HEK293T (cell line): ENCODE measurements at regions not wholly inside any gene's neighbourhood (a gene's known extent, or its start where the extent isn't known, plus 50 kb on each side); places are given as distances from the start of the nearest gene placed in this dataset.

ENCODE experiments used
- CTCF ChIA-PET: fragments of 350-600 bp; formaldehyde crosslinking; extraction: SDS; loops from one replicate; lab custom pipeline; 2021; ENCODE audit warnings: antibody characterized with exemption, inconsistent platforms; lab: Yijun Ruan, JAX
- POLR2A ChIA-PET: fragments of 350-600 bp; formaldehyde crosslinking; extraction: SDS; loops from one replicate; lab custom pipeline; 2020; ENCODE audit warnings: antibody characterized with exemption, inconsistent platforms; lab: Yijun Ruan, JAX
- DNase-seq: peaks from one replicate; pipeline ENCODE4 v3.0.0; 2012; ENCODE audit warnings: mixed read lengths; ENCODE audit errors: extremely low spot score
- ARNT ChIP-seq: fragments of 450-650 bp; IDR thresholded peaks from 2 replicates; pipeline ENCODE4 v1.6.1; 2017; ENCODE audit warnings: mild to moderate bottlenecking
- BHLHE40 ChIP-seq: fragments of 450-650 bp; IDR thresholded peaks from 2 replicates; pipeline ENCODE4 v1.6.1; 2016; ENCODE audit warnings: mild to moderate bottlenecking, moderate library complexity, borderline replicate concordance
- CTBP1 ChIP-seq: fragments of 450-650 bp; IDR thresholded peaks from 2 replicates; pipeline ENCODE4 v1.6.1; 2016; ENCODE audit warnings: borderline replicate concordance
- ELF4 ChIP-seq: fragments of 450-650 bp; IDR thresholded peaks from 2 replicates; pipeline ENCODE4 v1.6.1; 2017; ENCODE audit warnings: antibody characterized with exemption
- FOXA1 ChIP-seq: fragments of 450-650 bp; IDR thresholded peaks from 2 replicates; pipeline ENCODE4 v1.6.1; 2016; ENCODE audit warnings: mild to moderate bottlenecking
- FOXK2 ChIP-seq: fragments of 450-650 bp; IDR thresholded peaks from 2 replicates; pipeline ENCODE4 v1.6.1; 2016; ENCODE audit warnings: mild to moderate bottlenecking
- FOXM1 ChIP-seq: fragments of 450-650 bp; IDR thresholded peaks from 2 replicates; pipeline ENCODE4 v1.6.1; 2017; ENCODE audit warnings: mild to moderate bottlenecking, borderline replicate concordance
- HDGF ChIP-seq: fragments of 450-650 bp; IDR thresholded peaks from 2 replicates; pipeline ENCODE4 v1.6.1; 2017; ENCODE audit warnings: antibody characterized with exemption, borderline replicate concordance
- L3MBTL2 ChIP-seq: fragments of 450-650 bp; conservative IDR thresholded peaks from 2 replicates; pipeline ENCODE4 v1.6.1; 2016; ENCODE audit warnings: mild to moderate bottlenecking
- LEF1 ChIP-seq: fragments of 450-650 bp; IDR thresholded peaks from 2 replicates; pipeline ENCODE4 v1.6.1; 2017; ENCODE audit warnings: mild to moderate bottlenecking, borderline replicate concordance
- NFRKB ChIP-seq: fragments of 450-650 bp; IDR thresholded peaks from 2 replicates; pipeline ENCODE4 v1.6.1; 2016; ENCODE audit warnings: mild to moderate bottlenecking, moderate library complexity
- PKNOX1 ChIP-seq: fragments of 450-650 bp; IDR thresholded peaks from 2 replicates; pipeline ENCODE4 v1.6.1; 2016
- SP1 ChIP-seq: fragments of 450-650 bp; IDR thresholded peaks from 2 replicates; pipeline ENCODE4 v1.6.1; 2017
- SUZ12 ChIP-seq: fragments of 450-650 bp; IDR thresholded peaks from 2 replicates; pipeline ENCODE4 v1.6.1; 2016; ENCODE audit warnings: mild to moderate bottlenecking
- TARDBP ChIP-seq: fragments of 450-650 bp; IDR thresholded peaks from 2 replicates; pipeline ENCODE4 v1.6.1; 2016
- ZNF384 ChIP-seq: fragments of 450-650 bp; IDR thresholded peaks from 2 replicates; pipeline ENCODE4 v1.6.1; 2016

DNA sequence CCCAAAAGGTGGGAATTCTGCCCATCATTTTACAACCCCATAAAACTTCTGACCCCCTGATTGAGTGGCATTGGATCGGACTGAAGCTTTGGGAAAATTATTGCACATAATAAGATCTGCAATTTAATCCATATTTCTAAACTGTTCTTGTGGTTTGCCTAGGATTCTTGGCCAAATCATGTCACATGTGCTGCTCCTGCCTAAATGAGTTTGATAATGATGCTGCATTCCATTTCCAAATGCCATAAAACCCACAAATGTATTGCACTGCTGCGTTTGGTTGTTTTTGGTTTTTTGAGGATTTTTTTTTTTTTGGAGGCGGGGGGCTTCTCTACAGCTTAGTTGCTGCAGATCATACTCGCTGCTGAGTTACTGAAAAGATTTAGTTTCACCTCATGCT, 153.6 kb downstream of the QDPR start:
- ChIA-PET CTCF (interaction anchor here (0.6 kb wide), 1 partner anchor 663 kb away, joined by 6 read pairs; no protein-coding TSS in a partner anchor), POLR2A (no interaction called here)
- no peak for TF ChIP-seq PKNOX1
- no peak for TF ChIP-seq TARDBP
- TF ChIP-seq FOXA1 = no peak
- TF ChIP-seq ARNT = no peak
- no peak for TF ChIP-seq ZNF384
- TF ChIP-seq SP1 = no peak
- TF ChIP-seq SUZ12 = no peak
- no peak for TF ChIP-seq BHLHE40
- no peak for TF ChIP-seq FOXK2
- TF ChIP-seq CTBP1 = no peak
- no peak for TF ChIP-seq ELF4
- no peak for TF ChIP-seq HDGF
- no peak for TF ChIP-seq FOXM1
- no peak for TF ChIP-seq L3MBTL2
- no peak for TF ChIP-seq NFRKB
- TF ChIP-seq LEF1 = no peak
- no peak for DNase-seq

DNA sequence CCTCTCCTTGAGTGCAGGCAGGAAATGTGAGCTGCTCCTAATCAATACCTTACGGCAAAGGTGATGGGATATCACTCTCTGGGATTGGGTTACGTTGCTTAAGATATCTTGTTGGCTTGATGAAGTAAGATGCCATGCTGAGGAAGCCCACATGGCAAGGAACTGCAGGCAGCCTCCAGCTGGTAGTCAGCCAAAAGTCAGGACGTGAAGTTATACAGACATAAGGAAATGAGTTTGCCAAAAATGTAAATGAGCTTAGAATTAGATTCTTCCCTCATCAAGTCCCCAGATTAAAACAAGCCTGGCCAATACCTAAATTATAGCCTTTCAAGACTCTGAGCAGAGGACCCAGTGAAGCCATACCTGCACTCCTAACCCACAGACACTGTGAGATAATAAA, 155.0 kb downstream of the QDPR start:
- TF ChIP-seq FOXA1 (no peak), L3MBTL2 (no peak), CTBP1 (no peak), SUZ12 (no peak)
- no peak for DNase-seq
- POLR2A ChIA-PET = no interaction called here
- CTCF ChIA-PET = interaction anchor here (1.0 kb wide), 1 partner anchor 10 kb away, joined by 3 read pairs; no protein-coding TSS in a partner anchor

DNA sequence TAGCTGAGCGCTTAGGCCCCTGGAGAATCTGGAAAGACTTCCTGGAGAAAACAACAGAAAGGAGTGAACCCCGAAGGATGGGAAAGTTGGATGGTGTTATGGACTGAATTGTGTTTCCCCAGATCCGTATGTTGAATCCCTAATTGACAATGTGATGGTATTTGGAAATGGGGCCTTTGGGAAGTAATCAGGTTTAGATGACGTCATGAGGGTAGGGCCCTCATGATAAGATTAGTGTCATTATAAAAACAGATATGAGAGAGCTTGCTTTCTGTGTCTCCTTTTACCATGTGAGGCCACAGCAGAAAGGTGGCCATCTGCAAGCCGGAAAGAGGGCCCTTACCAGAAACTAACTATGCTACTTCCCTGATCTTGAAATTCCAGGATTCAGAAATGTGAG, 159.5 kb downstream of the QDPR start:
- TF ChIP-seq SP1 (no peak), FOXM1 (no peak), FOXK2 (no peak), TARDBP (no peak), BHLHE40 (no peak)
- ChIA-PET CTCF (interaction anchor here (2.1 kb wide), 1 partner anchor 95 kb away, joined by 7 read pairs; no protein-coding TSS in a partner anchor), POLR2A (no interaction called here)

DNA sequence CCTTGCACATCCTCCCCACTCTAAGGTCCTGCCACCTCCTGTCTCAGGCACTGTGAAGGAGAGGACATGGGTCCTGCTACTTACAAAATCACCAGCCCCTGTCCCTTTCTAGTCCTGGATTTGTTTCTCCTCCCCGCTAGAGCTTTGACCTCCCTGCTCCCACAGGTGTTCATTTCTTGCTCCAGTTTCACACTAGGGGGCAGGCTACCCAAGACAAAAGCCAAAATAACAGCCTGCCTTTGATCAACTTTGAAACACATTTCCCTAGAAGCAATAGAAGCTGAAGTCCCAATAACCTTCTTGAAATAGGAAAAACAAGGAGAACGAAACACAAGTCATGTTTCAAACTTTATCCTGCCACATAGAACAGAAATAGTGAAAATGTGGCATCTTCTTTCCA, 164.4 kb downstream of the QDPR start:
- CTCF ChIA-PET = interaction anchor here (0.6 to 2.9 kb wide), 7 partner anchors 9 to 180 kb away, joined by 3 to 23 read pairs (median 3); no protein-coding TSS in a partner anchor
- TF ChIP-seq ARNT (no peak), BHLHE40 (no peak), ZNF384 (no peak), TARDBP (no peak), HDGF (no peak), CTBP1 (no peak), PKNOX1 (no peak), SUZ12 (no peak), FOXA1 (no peak)
- DNase-seq = peak; percentile 47
- POLR2A ChIA-PET = no interaction called here

More for the DNA sequence above, 159.5 kb downstream of the QDPR start:
- DNase-seq = no peak

- ChIA-PET CTCF (no interaction called here), POLR2A (no interaction called here)
- no peak for TF ChIP-seq SUZ12
- no peak for DNase-seq
These were observed 172.5 kb downstream of the QDPR start for GRCh38 chr4:17339376-17339775.

DNA sequence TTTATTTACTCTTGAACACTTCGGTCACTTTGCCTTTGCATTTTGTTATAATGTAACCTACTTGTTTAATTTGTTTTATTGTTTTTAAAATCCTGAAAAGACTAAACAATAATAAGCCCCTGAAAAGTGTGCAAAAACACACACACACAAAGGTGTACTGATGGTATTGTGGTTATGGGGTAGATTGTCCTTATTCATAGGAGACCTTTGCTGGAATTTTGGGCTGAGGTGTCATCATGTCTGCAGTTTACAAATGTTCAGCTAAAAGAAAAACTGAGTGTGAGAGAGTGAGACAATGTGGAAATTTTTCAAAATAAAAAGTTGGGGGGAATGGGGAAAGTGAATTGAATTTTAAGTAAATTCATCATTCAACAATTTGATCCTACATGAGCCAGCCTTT, 174.9 kb downstream of the QDPR start:
- no peak for DNase-seq
- CTCF ChIA-PET = no interaction called here
- TF ChIP-seq ARNT = no peak
- POLR2A ChIA-PET = no interaction called here

- TF ChIP-seq PKNOX1 (no peak), CTBP1 (no peak), BHLHE40 (no peak), FOXA1 (no peak), FOXK2 (no peak), LEF1 (no peak), L3MBTL2 (no peak), SP1 (no peak), ZNF384 (no peak), FOXM1 (no peak), HDGF (no peak), ARNT (no peak), NFRKB (no peak), TARDBP (no peak), ELF4 (no peak), SUZ12 (no peak)
- POLR2A ChIA-PET = no interaction called here
- CTCF ChIA-PET = no interaction called here
- no peak for DNase-seq
These were observed 175.3 kb downstream of the QDPR start for GRCh38 chr4:17336524-17336961.
